Activated CD4-positive, alpha-beta memory T cell treated with anti-CD3 and anti-CD28 coated beads, Interleukin-2, amount 10 ng/mL, durations not matched to agents 7 days and 5 days (primary cell): ENCODE measurements at regions not wholly inside any gene's neighbourhood (a gene's known extent, or its start where the extent isn't known, plus 50 kb on each side); places are given as distances from the start of the nearest gene placed in this dataset.
"Not testable (repeated sequence)": the region's sequence is repeated elsewhere in the genome, so short reads cannot be mapped to it uniquely, and the experiment has no call there.

Experiments used
- CTCF ChIA-PET: fragments of 350-600 bp; sonication (Branson Sonifier 250); formaldehyde crosslinking; loops from one replicate; lab custom pipeline; 2021; ENCODE audit warnings: antibody characterized with exemption, inconsistent platforms; lab: Charles Lee
- POLR2A ChIA-PET: fragments of 350-600 bp; sonication (Branson Sonifier 250); formaldehyde crosslinking; loops from one replicate; lab custom pipeline; 2021; ENCODE audit warnings: antibody characterized with exemption; lab: Charles Lee
- DNase-seq: peaks from one replicate; pipeline ENCODE4 v3.0.0-alpha.2; 2020
- H3K27ac Mint-ChIP-seq: one replicate; pipeline ENCODE4 v1.8.0; 2021; ENCODE audit warnings: mild to moderate bottlenecking, mixed read lengths
- H3K27me3 Mint-ChIP-seq: one replicate; pipeline ENCODE4 v1.8.0; 2021; ENCODE audit warnings: mixed read lengths
- H3K36me3 Mint-ChIP-seq: one replicate; pipeline ENCODE4 v1.8.0; 2021; ENCODE audit warnings: low read depth, mixed read lengths
- H3K4me1 Mint-ChIP-seq: one replicate; pipeline ENCODE4 v1.8.0; 2021; ENCODE audit warnings: mixed read lengths
- H3K4me3 Mint-ChIP-seq: one replicate; pipeline ENCODE4 v1.8.0; 2021; ENCODE audit warnings: mild to moderate bottlenecking, mixed read lengths
- H3K9me3 Mint-ChIP-seq: one replicate; pipeline ENCODE4 v1.8.0; 2021; ENCODE audit warnings: mixed read lengths

- Mint-ChIP-seq H3K36me3 (no peaks in the 10 kb centered on the region), H3K27ac (no peak overlapping the region), H3K27me3 (peaks cover 1% of the 10 kb centered on the region), H3K4me3 (no peak overlapping the region), H3K4me1 (no peaks in the 10 kb centered on the region), H3K9me3 (no peaks in the 10 kb centered on the region)
- POLR2A ChIA-PET: no interaction called here
- no peak for DNase-seq
- CTCF ChIA-PET: no interaction called here
Measured at GRCh38 chr1:55522982-55523381, 307.8 kb upstream of the USP24 start.

- Mint-ChIP-seq H3K27me3 (peaks cover 1% of the 10 kb centered on the region), H3K36me3 (no peaks in the 10 kb centered on the region), H3K4me1 (no peaks in the 10 kb centered on the region), H3K27ac (no peak overlapping the region), H3K9me3 (no peaks in the 10 kb centered on the region), H3K4me3 (no peak overlapping the region)
- ChIA-PET POLR2A (no interaction called here), CTCF (no interaction called here)
- DNase-seq: no peak
Measured at GRCh38 chr1:55522353-55522903, 307.3 kb upstream of the USP24 start.

GRCh38 chr1:55520861-55521260 lies 305.7 kb upstream of the USP24 start:
- no peak for DNase-seq
- CTCF ChIA-PET: no interaction called here
- no peaks in the 10 kb centered on the region for H3K36me3 Mint-ChIP-seq
- H3K9me3 Mint-ChIP-seq: no peaks in the 10 kb centered on the region
- H3K27ac Mint-ChIP-seq: no peak overlapping the region
- H3K27me3 Mint-ChIP-seq: peaks cover 1% of the 10 kb centered on the region
- no peaks in the 10 kb centered on the region for H3K4me1 Mint-ChIP-seq
- no peak overlapping the region for H3K4me3 Mint-ChIP-seq
- POLR2A ChIA-PET: no interaction called here

- no peak for DNase-seq
- POLR2A ChIA-PET: no interaction called here
- H3K27me3 Mint-ChIP-seq: peaks cover 1% of the 10 kb centered on the region
- no peaks in the 10 kb centered on the region for H3K36me3 Mint-ChIP-seq
- CTCF ChIA-PET: no interaction called here
- H3K4me1 Mint-ChIP-seq: no peaks in the 10 kb centered on the region
- H3K27ac Mint-ChIP-seq: no peak overlapping the region
- H3K9me3 Mint-ChIP-seq: no peaks in the 10 kb centered on the region
- H3K4me3 Mint-ChIP-seq: no peak overlapping the region
Measured at GRCh38 chr1:55519937-55520683, 304.9 kb upstream of the USP24 start.

GRCh38 chr1:55519276-55519675 lies 304.1 kb upstream of the USP24 start:
- DNase-seq: no peak
- ChIA-PET POLR2A (no interaction called here), CTCF (no interaction called here)
- Mint-ChIP-seq H3K27ac (no peak overlapping the region), H3K36me3 (no peaks in the 10 kb centered on the region), H3K9me3 (no peaks in the 10 kb centered on the region), H3K27me3 (no peaks in the 10 kb centered on the region), H3K4me3 (no peak overlapping the region), H3K4me1 (no peaks in the 10 kb centered on the region)

- Mint-ChIP-seq H3K27me3 (no peaks in the 10 kb centered on the region), H3K9me3 (no peaks in the 10 kb centered on the region), H3K27ac (no peak overlapping the region), H3K36me3 (no peaks in the 10 kb centered on the region), H3K4me3 (no peak overlapping the region), H3K4me1 (no peaks in the 10 kb centered on the region)
- POLR2A ChIA-PET: no interaction called here
- DNase-seq: no peak
- CTCF ChIA-PET: no interaction called here
Measured at GRCh38 chr1:55517036-55517435, 301.9 kb upstream of the USP24 start.

GRCh38 chr1:55514571-55514970 lies 299.4 kb upstream of the USP24 start:
- H3K27me3 Mint-ChIP-seq: not testable (repeated sequence)

GRCh38 chr1:55512466-55512865 lies 297.3 kb upstream of the USP24 start:
- ChIA-PET POLR2A (no interaction called here), CTCF (no interaction called here)
- H3K36me3 Mint-ChIP-seq: no peaks in the 10 kb centered on the region
- H3K27ac Mint-ChIP-seq: no peak overlapping the region
- peaks cover 3% of the 10 kb centered on the region for H3K27me3 Mint-ChIP-seq
- H3K4me1 Mint-ChIP-seq: no peaks in the 10 kb centered on the region
- DNase-seq: no peak
- H3K9me3 Mint-ChIP-seq: no peaks in the 10 kb centered on the region
- H3K4me3 Mint-ChIP-seq: no peak overlapping the region

More at GRCh38 chr1:55514571-55514970, 299.4 kb upstream of the USP24 start:
- H3K4me1 Mint-ChIP-seq, CTCF ChIA-PET, H3K9me3 Mint-ChIP-seq, DNase-seq, H3K27ac Mint-ChIP-seq, H3K36me3 Mint-ChIP-seq, H3K4me3 Mint-ChIP-seq, POLR2A ChIA-PET: not testable (repeated sequence)

GRCh38 chr1:55507578-55507931 lies 292.4 kb upstream of the USP24 start:
- ChIA-PET CTCF (interaction anchor here (1.0 kb wide), 1 partner anchor 10 kb away, joined by 3 read pairs; no protein-coding TSS in a partner anchor), POLR2A (no interaction called here)
- H3K4me1 Mint-ChIP-seq: no peaks in the 10 kb centered on the region
- H3K27ac Mint-ChIP-seq: no peak overlapping the region
- DNase-seq: no peak
- no peaks in the 10 kb centered on the region for H3K9me3 Mint-ChIP-seq
- no peak overlapping the region for H3K4me3 Mint-ChIP-seq
- peaks cover 11% of the 10 kb centered on the region for H3K27me3 Mint-ChIP-seq
- H3K36me3 Mint-ChIP-seq: no peaks in the 10 kb centered on the region

GRCh38 chr1:55506740-55507577 lies 291.8 kb upstream of the USP24 start:
- DNase-seq: no peak
- Mint-ChIP-seq H3K36me3 (no peaks in the 10 kb centered on the region), H3K27ac (no peak overlapping the region), H3K27me3 (peaks cover 11% of the 10 kb centered on the region), H3K4me3 (no peak overlapping the region), H3K9me3 (no peaks in the 10 kb centered on the region), H3K4me1 (no peaks in the 10 kb centered on the region)
- ChIA-PET POLR2A (no interaction called here), CTCF (no interaction called here)

- POLR2A ChIA-PET: no interaction called here
- Mint-ChIP-seq H3K36me3 (no peaks in the 10 kb centered on the region), H3K4me3 (no peak overlapping the region), H3K4me1 (no peaks in the 10 kb centered on the region), H3K27ac (no peak overlapping the region), H3K9me3 (no peaks in the 10 kb centered on the region), H3K27me3 (peaks cover 11% of the 10 kb centered on the region)
- CTCF ChIA-PET: no interaction called here
- DNase-seq: no peak
Measured at GRCh38 chr1:55505326-55505725, 290.2 kb upstream of the USP24 start.

GRCh38 chr1:55504306-55504731 lies 289.2 kb upstream of the USP24 start:
- Mint-ChIP-seq H3K27ac (no peak overlapping the region), H3K9me3 (no peaks in the 10 kb centered on the region), H3K27me3 (peaks cover 11% of the 10 kb centered on the region), H3K36me3 (no peaks in the 10 kb centered on the region), H3K4me3 (no peak overlapping the region), H3K4me1 (no peaks in the 10 kb centered on the region)
- DNase-seq: no peak
- ChIA-PET POLR2A (no interaction called here), CTCF (no interaction called here)

GRCh38 chr1:55503663-55504305 lies 288.6 kb upstream of the USP24 start:
- H3K27me3 Mint-ChIP-seq: peaks cover 11% of the 10 kb centered on the region
- H3K27ac Mint-ChIP-seq: no peak overlapping the region
- no peaks in the 10 kb centered on the region for H3K4me1 Mint-ChIP-seq
- ChIA-PET CTCF (no interaction called here), POLR2A (no interaction called here)
- no peak for DNase-seq
- H3K9me3 Mint-ChIP-seq: no peaks in the 10 kb centered on the region
- H3K36me3 Mint-ChIP-seq: no peaks in the 10 kb centered on the region
- no peak overlapping the region for H3K4me3 Mint-ChIP-seq
